Endothelial cell of umbilical vein (primary cell): ENCODE measurements at regions not wholly inside any gene's neighbourhood (a gene's known extent, or its start where the extent isn't known, plus 50 kb on each side); places are given as distances from the start of the nearest gene placed in this dataset.

Source experiments
- BruUV-seq: library from RNA; stranded (reverse); fragments of 400-500 nt; replicated peaks from 2 replicates; lab custom pipeline; 2021; lab: Mats Ljungman, UMichigan
- CTCF ChIA-PET: fragments of 300-600, 350-600 bp; sonication (Branson Sonifier 250); formaldehyde crosslinking; loops from one replicate; lab custom pipeline; 2021; ENCODE audit warnings: antibody characterized with exemption, inconsistent platforms; lab: Charles Lee
- POLR2A ChIA-PET: fragments of 300-600, 350-600 bp; sonication (Branson Sonifier 250); formaldehyde crosslinking; loops from one replicate; lab custom pipeline; 2021; ENCODE audit warnings: antibody characterized with exemption, inconsistent platforms; lab: Charles Lee
- DNase-seq: peaks from one replicate; pipeline ENCODE4 v3.0.0-alpha.2; 2011; ENCODE audit warnings: low read depth, low spot score
- FAIRE-seq: peaks from 2 replicates; lab custom pipeline; 2011; peaks lifted over from hg19 to GRCh38; lab: Jason Lieb, UNC
- H2AFZ ChIP-seq: 2 replicates; pipeline ENCODE4 v1.6.0; 2012; ENCODE audit warnings: low read depth, low read length, control low read depth, inconsistent platforms
- H3K27ac ChIP-seq: 2 replicates; pipeline ENCODE4 v1.5.1; 2011; ENCODE audit warnings: low read depth, mild to moderate bottlenecking, control low read depth, low read length, moderate library complexity; ENCODE audit not compliant: insufficient read depth
- H3K27me3 ChIP-seq, 2 experiments: 2 replicates each; pipeline versions ENCODE4 v1.6.0 to v1.6.1; 2011; ENCODE audit warnings: low read length in 2 of 2, mixed read lengths in 1 of 2; ENCODE audit not compliant: control insufficient read depth in 2 of 2, insufficient read depth in 2 of 2
- H3K36me3 ChIP-seq, 2 experiments: 2 replicates in 1 of 2; 3 replicates in 1 of 2; pipeline ENCODE4 v1.5.1; 2011; ENCODE audit warnings: low read length in 2 of 2, mild to moderate bottlenecking in 1 of 2, moderate library complexity in 1 of 2; ENCODE audit not compliant: control insufficient read depth in 2 of 2, insufficient read depth in 2 of 2; ENCODE audit errors: extremely low read depth in 1 of 2
- H3K4me1 ChIP-seq: 3 replicates; pipeline ENCODE4 v1.5.1; 2011; ENCODE audit warnings: mild to moderate bottlenecking, low read length; ENCODE audit not compliant: control insufficient read depth, insufficient read depth; ENCODE audit errors: extremely low read depth
- H3K4me2 ChIP-seq: 2 replicates; pipeline ENCODE4 v1.6.1; 2011; ENCODE audit warnings: low read length, control low read depth, mixed read lengths; ENCODE audit not compliant: insufficient read depth
- H3K4me3 ChIP-seq, 3 experiments: fragments of 200-600 bp in 1 of 3; sonication (generic), shearing (Covaris generic) in 1 of 3; replicated peaks in 1 of 3; 2 replicates each; pipeline ENCODE4 v1.5.1; 2011 to 2016; ENCODE audit warnings: control low read depth in 3 of 3, low read length in 3 of 3, mild to moderate bottlenecking in 2 of 3, inconsistent platforms in 1 of 3, low read depth in 1 of 3, moderate library complexity in 1 of 3; ENCODE audit not compliant: insufficient read depth in 1 of 3
- H3K79me2 ChIP-seq: 2 replicates; pipeline ENCODE4 v1.6.0; 2012; ENCODE audit warnings: low read length, inconsistent platforms; ENCODE audit not compliant: control insufficient read depth, insufficient read depth
- H3K9ac ChIP-seq: replicated peaks from 2 replicates; pipeline ENCODE3; 2011; ENCODE audit warnings: low read length, control low read depth; ENCODE audit not compliant: insufficient read depth; ENCODE audit errors: extremely low read depth
- H3K9me1 ChIP-seq: replicated peaks from 3 replicates; pipeline ENCODE4 v1.6.0; 2011; ENCODE audit warnings: mild to moderate bottlenecking, low read length; ENCODE audit not compliant: control insufficient read depth, insufficient read depth; ENCODE audit errors: extremely low read depth
- H3K9me3 ChIP-seq: replicated peaks from 2 replicates; pipeline ENCODE4 v1.5.1; 2012; ENCODE audit warnings: low read length, inconsistent platforms; ENCODE audit not compliant: control insufficient read depth, insufficient read depth
- H4K20me1 ChIP-seq: replicated peaks from 2 replicates; pipeline ENCODE3; 2011; ENCODE audit warnings: mild to moderate bottlenecking, low read length; ENCODE audit not compliant: control insufficient read depth, insufficient read depth; ENCODE audit errors: extremely low read depth
- EZH2 ChIP-seq: IDR thresholded peaks from 2 replicates; pipeline ENCODE4 v1.6.1; 2012; ENCODE audit warnings: borderline replicate concordance, low read depth, mild to moderate bottlenecking, moderate library complexity, low read length, inconsistent platforms; ENCODE audit not compliant: severe bottlenecking
- FOS ChIP-seq: IDR thresholded peaks from 2 replicates; pipeline ENCODE4 v1.6.1; 2011; ENCODE audit warnings: mild to moderate bottlenecking, low read length, moderate library complexity, borderline replicate concordance; ENCODE audit not compliant: insufficient read depth
- GATA2 ChIP-seq: IDR thresholded peaks from 2 replicates; pipeline ENCODE4 v1.7.0; 2011; ENCODE audit warnings: low read depth, mild to moderate bottlenecking, moderate library complexity, mixed read lengths, low read length; ENCODE audit not compliant: insufficient read length, insufficient read depth
- JUN ChIP-seq: IDR thresholded peaks from 2 replicates; pipeline ENCODE4 v1.6.1; 2011; ENCODE audit warnings: borderline replicate concordance, low read depth; ENCODE audit not compliant: insufficient read length, insufficient read depth
- MYC ChIP-seq: IDR thresholded peaks from one replicate; pipeline ENCODE4 v1.6.1; 2011; ENCODE audit warnings: mild to moderate bottlenecking, low read depth, low read length
- POLR2A ChIP-seq: IDR thresholded peaks from 2 replicates; pipeline ENCODE4 v1.6.1; 2012; ENCODE audit warnings: low read depth, mild to moderate bottlenecking, control low read depth, low read length
- POLR2AphosphoS5 ChIP-seq: IDR thresholded peaks from 2 replicates; pipeline ENCODE4 v1.6.1; 2012; ENCODE audit warnings: low read depth, mild to moderate bottlenecking, control low read depth, low read length, moderate library complexity; ENCODE audit not compliant: insufficient read depth
- dilution Hi-C: fragments of 300-500 bp; cut with MboI; formaldehyde crosslinking; loops from one replicate; pipeline ENCODE4 v1.15.0; 2019; ENCODE audit warnings: low sequenced_read_pairs; ENCODE audit not compliant: extremely low pct_ligation_motif_present
- intact Hi-C: fragments of 100-400 bp; cut with micrococcal nuclease; formaldehyde crosslinking; loops from one replicate; pipeline ENCODE4 v1.10.0; 2022
- TF ChIP-seq, protein P1 (sequence below), 2 donors: IDR thresholded peaks; 1 replicate in 1 of 2; 2 replicates in 1 of 2; pipeline ENCODE4 v1.5.1; 2011; ENCODE audit warnings: low read length in 2 of 2, mild to moderate bottlenecking in 2 of 2, moderate library complexity in 2 of 2, control low read depth in 1 of 2, inconsistent platforms in 1 of 2, low read depth in 1 of 2; ENCODE audit not compliant: insufficient read depth in 1 of 2; ENCODE audit errors: extremely low read depth in 1 of 2
- TF ChIP-seq, protein P2 (sequence below): IDR thresholded peaks from 2 replicates; pipeline ENCODE4 v1.6.1; 2011; ENCODE audit not compliant: insufficient read depth, insufficient read length

DNA sequence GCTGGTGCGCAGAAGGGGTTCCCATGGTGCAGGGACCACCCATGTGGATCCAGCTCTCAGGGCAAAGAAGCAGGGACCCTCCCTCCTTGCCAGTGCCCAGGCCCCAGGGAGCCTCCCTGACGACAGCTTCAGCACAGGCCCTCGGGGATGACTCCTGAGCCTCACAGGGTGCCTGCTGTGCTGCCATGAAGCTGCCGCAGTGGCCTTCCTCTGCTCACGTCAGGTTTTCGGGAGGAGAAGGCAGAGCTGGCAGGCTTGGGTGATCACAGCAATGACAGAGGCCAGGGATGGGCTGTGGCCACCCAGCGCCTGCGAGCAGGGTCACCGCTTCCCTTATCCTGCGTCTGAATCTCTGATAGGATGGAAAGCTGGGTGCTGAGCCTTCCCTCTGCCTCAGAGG is 276.2 kb downstream of the BRD1 start:
- Histone ChIP-seq H3K27ac (no peak overlapping the region), H3K79me2 (no peaks in the 10 kb centered on the region), H3K36me3 (no peaks in the 10 kb centered on the region), H3K9me3 (peaks cover 5% of the 10 kb centered on the region), H3K4me3 (no peak overlapping the region), H4K20me1 (no peaks in the 10 kb centered on the region), H3K4me1 (no peaks in the 10 kb centered on the region), H3K9ac (no peak overlapping the region), H3K27me3 (no peaks in the 10 kb centered on the region), H3K9me1 (no peaks in the 10 kb centered on the region), H2AFZ (no peak overlapping the region), H3K4me2 (no peak overlapping the region)
- intact Hi-C loops (no loop called here), dilution Hi-C loops (no loop called here)
- ChIA-PET POLR2A (no interaction called here), CTCF (no interaction called here)
- DNase-seq, result no peak
- no peak for TF ChIP-seq JUN
- TF ChIP-seq MYC, result no peak
- no peak for TF ChIP-seq FOS
- no peak for TF ChIP-seq POLR2A
- TF ChIP-seq GATA2, result no peak
- TF ChIP-seq, protein P1, sequence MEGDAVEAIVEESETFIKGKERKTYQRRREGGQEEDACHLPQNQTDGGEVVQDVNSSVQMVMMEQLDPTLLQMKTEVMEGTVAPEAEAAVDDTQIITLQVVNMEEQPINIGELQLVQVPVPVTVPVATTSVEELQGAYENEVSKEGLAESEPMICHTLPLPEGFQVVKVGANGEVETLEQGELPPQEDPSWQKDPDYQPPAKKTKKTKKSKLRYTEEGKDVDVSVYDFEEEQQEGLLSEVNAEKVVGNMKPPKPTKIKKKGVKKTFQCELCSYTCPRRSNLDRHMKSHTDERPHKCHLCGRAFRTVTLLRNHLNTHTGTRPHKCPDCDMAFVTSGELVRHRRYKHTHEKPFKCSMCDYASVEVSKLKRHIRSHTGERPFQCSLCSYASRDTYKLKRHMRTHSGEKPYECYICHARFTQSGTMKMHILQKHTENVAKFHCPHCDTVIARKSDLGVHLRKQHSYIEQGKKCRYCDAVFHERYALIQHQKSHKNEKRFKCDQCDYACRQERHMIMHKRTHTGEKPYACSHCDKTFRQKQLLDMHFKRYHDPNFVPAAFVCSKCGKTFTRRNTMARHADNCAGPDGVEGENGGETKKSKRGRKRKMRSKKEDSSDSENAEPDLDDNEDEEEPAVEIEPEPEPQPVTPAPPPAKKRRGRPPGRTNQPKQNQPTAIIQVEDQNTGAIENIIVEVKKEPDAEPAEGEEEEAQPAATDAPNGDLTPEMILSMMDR (IDR thresholded peaks at IDR 0.05; ENCODE audit: extremely low read depth in 1 of 2, insufficient read depth in 1 of 2, low read depth in 1 of 2, low read length in 2 of 2), result no peak
- TF ChIP-seq POLR2AphosphoS5, result no peak
- no peak for TF ChIP-seq EZH2
- TF ChIP-seq, protein P2, sequence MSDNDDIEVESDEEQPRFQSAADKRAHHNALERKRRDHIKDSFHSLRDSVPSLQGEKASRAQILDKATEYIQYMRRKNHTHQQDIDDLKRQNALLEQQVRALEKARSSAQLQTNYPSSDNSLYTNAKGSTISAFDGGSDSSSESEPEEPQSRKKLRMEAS, result no peak
- FAIRE-seq, result no peak
- BruUV-seq, result no TSS peak
